DND-41 (cell line): ENCODE measurements at regions not wholly inside any gene's neighbourhood (a gene's known extent, or its start where the extent isn't known, plus 50 kb on each side); places are given as distances from the start of the nearest gene placed in this dataset.

ENCODE experiments used
- ATAC-seq: fragments of 200-7000 bp; cut with Tn5 transposase; 3 replicates; pipeline ENCODE4 v1.9.1; 2021; ENCODE audit warnings: low read depth; ENCODE audit not compliant: insufficient read depth
- DNase-seq: peaks from one replicate; pipeline ENCODE4 v3.0.0-alpha.2; 2020
- H2AFZ ChIP-seq: 2 replicates; pipeline ENCODE4 v1.6.0; 2012; ENCODE audit warnings: low read depth, low read length
- H3K27ac ChIP-seq: 2 replicates; pipeline ENCODE4 v1.5.1; 2012; ENCODE audit warnings: low read length, inconsistent platforms
- H3K27me3 ChIP-seq: fragments of 200-600 bp; sonication (generic); 2 replicates; pipeline ENCODE4 v1.6.0; 2012; ENCODE audit warnings: low read length, mild to moderate bottlenecking, inconsistent platforms; ENCODE audit not compliant: insufficient read depth, poor library complexity
- H3K36me3 ChIP-seq: 2 replicates; pipeline ENCODE4 v1.5.1; 2012; ENCODE audit warnings: low read length, inconsistent platforms; ENCODE audit not compliant: insufficient read depth
- H3K4me1 ChIP-seq: 2 replicates; pipeline ENCODE4 v1.5.1; 2012; ENCODE audit warnings: mild to moderate bottlenecking, low read length; ENCODE audit not compliant: insufficient read depth
- H3K4me2 ChIP-seq: 2 replicates; pipeline ENCODE4 v1.6.0; 2012; ENCODE audit warnings: mild to moderate bottlenecking, moderate library complexity, low read length, inconsistent platforms; ENCODE audit not compliant: insufficient read depth
- H3K4me3 ChIP-seq, 2 experiments: fragments of 200-600 bp in 1 of 2; shearing (Covaris generic) in 1 of 2; 2 replicates each; pipeline ENCODE4 v1.5.1; 2012 to 2016; ENCODE audit warnings: inconsistent platforms in 2 of 2, low read length in 2 of 2, mild to moderate bottlenecking in 2 of 2, low read depth in 1 of 2, moderate library complexity in 1 of 2
- H3K79me2 ChIP-seq: 2 replicates; pipeline ENCODE4 v1.6.0; 2012; ENCODE audit warnings: low read length, inconsistent platforms; ENCODE audit not compliant: insufficient read depth
- H3K9ac ChIP-seq: 2 replicates; pipeline ENCODE4 v1.6.0; 2012; ENCODE audit warnings: low read depth, mild to moderate bottlenecking, inconsistent platforms, low read length, moderate library complexity
- H3K9me3 ChIP-seq: 2 replicates; pipeline ENCODE4 v1.5.1; 2012; ENCODE audit warnings: low read length, moderate library complexity, mild to moderate bottlenecking, inconsistent platforms; ENCODE audit not compliant: insufficient read depth, severe bottlenecking
- H4K20me1 ChIP-seq: 2 replicates; pipeline ENCODE4 v1.6.0; 2012; ENCODE audit warnings: low read length; ENCODE audit not compliant: insufficient read depth
- EZH2 ChIP-seq: IDR thresholded peaks from 3 replicates; pipeline ENCODE4 v1.6.1; 2012; ENCODE audit warnings: borderline replicate concordance, low read depth, mild to moderate bottlenecking, moderate library complexity, low read length, inconsistent platforms; ENCODE audit not compliant: severe bottlenecking
- TF ChIP-seq, protein P1 (sequence below): IDR thresholded peaks from 2 replicates; pipeline ENCODE4 v1.5.1; 2012; ENCODE audit warnings: borderline replicate concordance, low read length, moderate library complexity, mild to moderate bottlenecking; ENCODE audit not compliant: poor library complexity, severe bottlenecking; ENCODE audit errors: extremely low read depth

DNA sequence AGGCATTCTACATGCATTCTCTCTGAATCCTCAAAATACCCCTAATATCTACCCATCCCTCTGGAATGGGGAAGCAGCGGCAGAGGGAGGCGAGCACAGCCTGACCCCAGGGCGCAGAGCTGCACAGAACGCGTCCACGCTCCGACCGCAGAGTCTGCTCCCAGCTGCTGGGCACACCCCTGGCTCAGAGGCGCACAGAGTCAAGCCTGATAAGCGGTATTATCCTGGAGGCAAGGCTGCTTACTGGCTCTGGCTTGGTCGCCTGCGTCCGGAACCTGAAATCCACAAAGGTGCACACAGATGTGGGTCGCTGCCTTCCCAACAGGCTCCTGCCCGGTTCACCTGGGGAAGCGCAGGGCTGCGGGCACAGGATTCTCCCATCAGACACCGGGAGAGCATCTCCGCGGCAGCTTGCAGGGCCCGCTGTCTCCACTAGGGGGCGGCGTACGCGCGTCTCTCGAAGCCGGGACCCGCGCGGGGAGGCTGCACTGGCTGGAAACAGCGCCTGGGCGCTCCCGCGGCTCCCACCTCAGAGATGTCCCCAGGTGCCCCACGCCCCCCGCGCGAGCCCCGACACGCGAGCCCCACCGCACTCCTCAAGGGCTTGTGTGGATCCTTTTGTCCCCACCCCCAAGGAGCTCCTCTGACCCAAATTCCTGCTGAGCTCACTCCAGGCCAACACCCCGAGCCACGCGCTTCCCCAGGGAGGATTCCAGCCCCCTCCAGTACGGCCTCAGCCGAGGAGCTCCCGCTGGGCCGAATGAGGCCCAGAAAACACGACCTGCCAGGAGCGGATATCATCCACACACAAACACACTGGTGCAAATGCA is 120.1 kb upstream of the FZD10 start:
- H3K9ac ChIP-seq, result no peak overlapping the region
- H3K4me3 ChIP-seq, result no peak overlapping the region
- no peaks in the 10 kb centered on the region for H3K36me3 ChIP-seq
- DNase-seq (peak; percentile 15), ATAC-seq (no peak)
- no peak for TF ChIP-seq EZH2
- TF ChIP-seq, protein P1, sequence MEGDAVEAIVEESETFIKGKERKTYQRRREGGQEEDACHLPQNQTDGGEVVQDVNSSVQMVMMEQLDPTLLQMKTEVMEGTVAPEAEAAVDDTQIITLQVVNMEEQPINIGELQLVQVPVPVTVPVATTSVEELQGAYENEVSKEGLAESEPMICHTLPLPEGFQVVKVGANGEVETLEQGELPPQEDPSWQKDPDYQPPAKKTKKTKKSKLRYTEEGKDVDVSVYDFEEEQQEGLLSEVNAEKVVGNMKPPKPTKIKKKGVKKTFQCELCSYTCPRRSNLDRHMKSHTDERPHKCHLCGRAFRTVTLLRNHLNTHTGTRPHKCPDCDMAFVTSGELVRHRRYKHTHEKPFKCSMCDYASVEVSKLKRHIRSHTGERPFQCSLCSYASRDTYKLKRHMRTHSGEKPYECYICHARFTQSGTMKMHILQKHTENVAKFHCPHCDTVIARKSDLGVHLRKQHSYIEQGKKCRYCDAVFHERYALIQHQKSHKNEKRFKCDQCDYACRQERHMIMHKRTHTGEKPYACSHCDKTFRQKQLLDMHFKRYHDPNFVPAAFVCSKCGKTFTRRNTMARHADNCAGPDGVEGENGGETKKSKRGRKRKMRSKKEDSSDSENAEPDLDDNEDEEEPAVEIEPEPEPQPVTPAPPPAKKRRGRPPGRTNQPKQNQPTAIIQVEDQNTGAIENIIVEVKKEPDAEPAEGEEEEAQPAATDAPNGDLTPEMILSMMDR, result peak; percentile 56
- H3K79me2 ChIP-seq, result no peaks in the 10 kb centered on the region
- H3K27me3 ChIP-seq, result peaks cover 11% of the 10 kb centered on the region
- H3K27ac ChIP-seq, result no peak overlapping the region
- no peaks in the 10 kb centered on the region for H3K4me1 ChIP-seq
- peaks cover 7% of the 10 kb centered on the region for H3K9me3 ChIP-seq
- H4K20me1 ChIP-seq, result no peaks in the 10 kb centered on the region
- no peak overlapping the region for H2AFZ ChIP-seq
- no peak overlapping the region for H3K4me2 ChIP-seq

DNA sequence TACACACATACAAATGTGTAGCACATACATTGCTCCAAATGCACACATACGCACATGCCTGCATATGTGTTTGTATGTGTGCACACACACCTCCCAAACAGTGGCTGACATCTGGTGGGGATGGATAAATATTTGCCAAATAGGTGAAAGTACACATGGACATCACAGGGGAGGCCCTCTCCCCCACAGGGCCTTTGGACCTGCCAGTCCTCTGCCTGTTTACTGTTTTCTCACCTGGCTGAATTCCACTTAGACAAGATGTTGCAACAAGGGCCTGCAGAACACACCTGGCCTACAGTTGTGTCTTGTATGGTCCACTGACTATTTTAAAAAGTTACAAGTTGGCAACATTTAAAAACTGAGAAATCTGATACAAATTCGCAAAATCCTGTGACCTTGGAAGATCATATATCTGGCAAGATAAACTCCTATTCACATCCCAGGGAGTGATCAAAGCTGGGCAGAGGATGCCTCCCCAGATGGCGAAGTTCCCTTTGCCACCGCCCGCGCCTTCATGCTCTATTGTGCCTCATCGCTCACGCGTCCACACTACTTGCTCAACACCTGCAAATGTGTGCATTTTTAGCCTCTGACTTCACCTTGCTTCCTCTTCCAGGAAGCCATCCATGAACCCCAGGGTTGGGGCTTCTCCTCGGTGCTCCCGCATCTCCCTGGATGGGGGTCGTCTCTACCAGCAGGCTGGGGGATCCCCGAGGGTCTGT is 118.4 kb upstream of the FZD10 start:
- Histone ChIP-seq H2AFZ (no peak overlapping the region), H3K4me2 (no peak overlapping the region), H3K36me3 (no peaks in the 10 kb centered on the region), H3K9ac (no peak overlapping the region), H3K27ac (no peak overlapping the region), H3K27me3 (peaks cover 11% of the 10 kb centered on the region), H3K9me3 (peaks cover 7% of the 10 kb centered on the region), H3K4me1 (peaks cover 5% of the 10 kb centered on the region; the same call in 1 of the 2 replicates), H3K79me2 (no peaks in the 10 kb centered on the region), H4K20me1 (0 out of 2 replicates have a peak, but pooled peaks cover 3% of the 10 kb centered on the region), H3K4me3 (no peak overlapping the region)
- no peak for ATAC-seq
- DNase-seq, result no peak
- TF ChIP-seq, protein P1, result no peak
- no peak for TF ChIP-seq EZH2

DNA sequence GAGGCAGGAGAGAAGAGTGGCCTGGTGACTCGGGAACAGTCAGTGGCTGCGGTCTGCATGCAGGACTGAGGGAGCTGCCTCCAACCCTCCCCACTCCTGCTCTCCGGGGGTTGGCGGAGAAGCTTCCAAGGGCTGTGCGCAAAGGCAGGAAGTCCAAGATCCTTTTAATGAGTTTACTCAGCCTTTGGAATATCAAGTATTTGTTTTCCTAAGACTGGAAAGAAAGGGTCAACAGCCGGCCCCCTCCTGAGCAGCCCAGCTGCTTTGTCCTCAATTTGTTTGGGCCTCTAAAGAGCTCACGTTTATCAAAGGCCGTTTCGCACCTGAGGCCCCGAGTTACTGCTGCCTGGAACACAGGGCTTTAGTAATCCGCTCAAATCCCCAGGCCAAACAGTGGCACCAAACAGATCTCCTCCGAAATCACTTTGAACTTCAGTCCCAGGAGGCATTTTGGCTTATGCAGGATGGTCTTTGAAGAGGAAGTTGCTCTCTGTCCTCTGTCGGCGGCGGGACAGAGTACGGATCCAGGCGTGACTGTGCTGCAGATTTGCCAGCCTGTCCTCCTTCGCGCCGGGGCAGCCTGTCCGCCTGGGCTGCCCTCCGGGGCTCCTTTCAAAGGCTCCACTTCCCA is 117.2 kb upstream of the FZD10 start:
- H3K9ac ChIP-seq, result no peak overlapping the region
- 0 out of 2 replicates have a peak, but pooled peaks cover 3% of the 10 kb centered on the region for H4K20me1 ChIP-seq
- H3K4me2 ChIP-seq, result no peak overlapping the region
- peaks cover 11% of the 10 kb centered on the region for H3K27me3 ChIP-seq
- ATAC-seq (no peak), DNase-seq (no peak)
- peaks cover 5% of the 10 kb centered on the region; the same call in 1 of the 2 replicates for H3K4me1 ChIP-seq
- no peaks in the 10 kb centered on the region for H3K36me3 ChIP-seq
- H3K4me3 ChIP-seq, result no peak overlapping the region
- H3K9me3 ChIP-seq, result peaks cover 7% of the 10 kb centered on the region
- H3K79me2 ChIP-seq, result no peaks in the 10 kb centered on the region
- TF ChIP-seq EZH2, result no peak
- no peak overlapping the region for H2AFZ ChIP-seq
- no peak overlapping the region for H3K27ac ChIP-seq
